Astrocyte (in vitro differentiated cells and primary cell): ENCODE measurements at regions not wholly inside any gene's neighbourhood (a gene's known extent, or its start where the extent isn't known, plus 50 kb on each side); places are given as distances from the start of the nearest gene placed in this dataset.
"Not testable (repeated sequence)": the region's sequence is repeated elsewhere in the genome, so short reads cannot be mapped to it uniquely, and the experiment has no call there.

ENCODE experiments used
- EZH2 ChIP-seq: IDR thresholded peaks from 2 replicates; pipeline ENCODE4 v1.6.1; 2012; ENCODE audit warnings: mild to moderate bottlenecking, low read length, inconsistent platforms; ENCODE audit not compliant: insufficient read depth
- TF ChIP-seq, protein P1 (sequence below): IDR thresholded peaks from 2 replicates; pipeline ENCODE4 v1.5.1; 2011; ENCODE audit warnings: low read depth, mild to moderate bottlenecking, inconsistent platforms, low read length, moderate library complexity; ENCODE audit not compliant: insufficient read depth

DNA sequence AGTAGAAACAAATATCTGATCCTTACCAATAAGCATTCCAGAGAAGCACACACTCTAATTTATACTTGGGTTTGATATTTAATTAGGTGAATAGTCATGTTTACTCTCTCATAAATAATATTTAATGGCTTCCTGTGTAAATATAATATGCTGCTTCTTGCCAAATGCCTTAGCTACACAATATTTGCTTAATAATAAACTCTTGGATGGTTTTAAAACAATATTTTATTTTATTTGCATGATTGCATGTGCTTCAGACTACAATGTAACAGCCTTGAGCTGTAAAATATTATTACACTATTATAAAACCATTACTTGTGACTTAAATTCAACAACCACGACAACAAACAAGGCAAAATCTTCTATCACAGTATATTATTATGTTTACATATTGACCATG is 542.4 kb upstream of the CHD1 start:
- TF ChIP-seq, protein P1, sequence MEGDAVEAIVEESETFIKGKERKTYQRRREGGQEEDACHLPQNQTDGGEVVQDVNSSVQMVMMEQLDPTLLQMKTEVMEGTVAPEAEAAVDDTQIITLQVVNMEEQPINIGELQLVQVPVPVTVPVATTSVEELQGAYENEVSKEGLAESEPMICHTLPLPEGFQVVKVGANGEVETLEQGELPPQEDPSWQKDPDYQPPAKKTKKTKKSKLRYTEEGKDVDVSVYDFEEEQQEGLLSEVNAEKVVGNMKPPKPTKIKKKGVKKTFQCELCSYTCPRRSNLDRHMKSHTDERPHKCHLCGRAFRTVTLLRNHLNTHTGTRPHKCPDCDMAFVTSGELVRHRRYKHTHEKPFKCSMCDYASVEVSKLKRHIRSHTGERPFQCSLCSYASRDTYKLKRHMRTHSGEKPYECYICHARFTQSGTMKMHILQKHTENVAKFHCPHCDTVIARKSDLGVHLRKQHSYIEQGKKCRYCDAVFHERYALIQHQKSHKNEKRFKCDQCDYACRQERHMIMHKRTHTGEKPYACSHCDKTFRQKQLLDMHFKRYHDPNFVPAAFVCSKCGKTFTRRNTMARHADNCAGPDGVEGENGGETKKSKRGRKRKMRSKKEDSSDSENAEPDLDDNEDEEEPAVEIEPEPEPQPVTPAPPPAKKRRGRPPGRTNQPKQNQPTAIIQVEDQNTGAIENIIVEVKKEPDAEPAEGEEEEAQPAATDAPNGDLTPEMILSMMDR = not testable (repeated sequence)
- not testable (repeated sequence) for TF ChIP-seq EZH2
